ENCODE measurements at regions not wholly inside any gene's neighbourhood (a gene's known extent, or its start where the extent isn't known, plus 50 kb on each side); places are given as distances from the start of the nearest gene placed in this dataset.

GRCh38 chr10:124252097-124252715, 158.8 kb upstream of the CHST15 start:
- TF ChIP-seq POLR2A (IDR thresholded peaks at IDR 0.05; ENCODE audit: low read depth, low read length) (no peak), FOS (IDR thresholded peaks at IDR 0.05; ENCODE audit: low read depth, low read length) (no peak), CTCF (conservative IDR thresholded peaks at IDR 0.05; ENCODE audit: low read depth, low read length) (no peak), MAFK (IDR thresholded peaks at IDR 0.05; ENCODE audit: low read depth, low read length) (no peak), NFE2L2 (IDR thresholded peaks at IDR 0.05; ENCODE audit: low read depth, low read length) (no peak), SMC3 (IDR thresholded peaks at IDR 0.05; ENCODE audit: low read depth, low read length) (no peak), BHLHE40 (IDR thresholded peaks at IDR 0.05; ENCODE audit: low read depth, low read length) (no peak), MAZ (IDR thresholded peaks at IDR 0.05; ENCODE audit: borderline replicate concordance, low read depth, low read length) (no peak), RAD21 (IDR thresholded peaks at IDR 0.05; ENCODE audit: low read length) (no peak)
